ENCODE measurements at regions not wholly inside any gene's neighbourhood (a gene's known extent, or its start where the extent isn't known, plus 50 kb on each side); places are given as distances from the start of the nearest gene placed in this dataset.
"Not testable (repeated sequence)": the region's sequence is repeated elsewhere in the genome, so short reads cannot be mapped to it uniquely, and the experiment has no call there.

- no peak for DNase-seq (ENCODE audit: low read depth)
Measured at GRCh38 chr2:113838744-113839444, 51.0 kb upstream of the ACTR3 start.

GRCh38 chr2:113838277-113838676, 51.6 kb upstream of the ACTR3 start:
- no peak for DNase-seq (ENCODE audit: low read depth)

- no peak for DNase-seq (ENCODE audit: low read depth)
Measured at GRCh38 chr2:113834051-113834730, 55.7 kb upstream of the ACTR3 start.

- no peak for DNase-seq (ENCODE audit: low read depth)
Measured at GRCh38 chr2:113832795-113833290, 57.0 kb upstream of the ACTR3 start.

GRCh38 chr2:113831161-113831560, 58.7 kb upstream of the ACTR3 start:
- peak; percentile 37 for DNase-seq (ENCODE audit: low read depth)

GRCh38 chr2:113829761-113830160, 60.1 kb upstream of the ACTR3 start:
- no peak for DNase-seq (ENCODE audit: low read depth)

GRCh38 chr2:113829270-113829669, 60.6 kb upstream of the ACTR3 start:
- DNase-seq (ENCODE audit: low read depth) = no peak

- no peak for DNase-seq (ENCODE audit: low read depth)
Measured at GRCh38 chr2:113828049-113828742, 61.7 kb upstream of the ACTR3 start.

GRCh38 chr2:113827426-113827825, 62.5 kb upstream of the ACTR3 start:
- DNase-seq (ENCODE audit: low read depth) = no peak

- DNase-seq (ENCODE audit: low read depth) = no peak
Measured at GRCh38 chr2:113826346-113827285, 63.3 kb upstream of the ACTR3 start.

- no peak for DNase-seq (ENCODE audit: low read depth)
Measured at GRCh38 chr2:113823716-113824595, 65.9 kb upstream of the ACTR3 start.

- DNase-seq (ENCODE audit: low read depth) = no peak
Measured at GRCh38 chr2:113822087-113822815, 65.8 kb upstream of the SLC35F5 start.

- peak; percentile 97 for DNase-seq (ENCODE audit: low read depth)
Measured at GRCh38 chr2:113818382-113818951, 62.0 kb upstream of the SLC35F5 start.

GRCh38 chr2:113813396-113813795, 57.0 kb upstream of the SLC35F5 start:
- DNase-seq (ENCODE audit: low read depth) = not testable (repeated sequence)

GRCh38 chr2:113812204-113812603, 55.8 kb upstream of the SLC35F5 start:
- DNase-seq (ENCODE audit: low read depth) = no peak

- DNase-seq (ENCODE audit: low read depth) = no peak
Measured at GRCh38 chr2:113809076-113809736, 52.8 kb upstream of the SLC35F5 start.

GRCh38 chr2:113807721-113808120, 51.3 kb upstream of the SLC35F5 start:
- no peak for DNase-seq (ENCODE audit: low read depth)

GRCh38 chr2:113806217-113806913, 49.9 kb upstream of the SLC35F5 start:
- no peak for DNase-seq (ENCODE audit: low read depth)
